Nephron (organoid): ENCODE measurements at regions not wholly inside any gene's neighbourhood (a gene's known extent, or its start where the extent isn't known, plus 50 kb on each side); places are given as distances from the start of the nearest gene placed in this dataset.
"Not testable (repeated sequence)": the region's sequence is repeated elsewhere in the genome, so short reads cannot be mapped to it uniquely, and the experiment has no call there.

ENCODE experiments used
- H3K27ac Mint-ChIP-seq, 3 experiments: 2 replicates each; pipeline ENCODE4 v1.8.0; 2020; ENCODE audit warnings: mixed read lengths in 3 of 3, mild to moderate bottlenecking in 2 of 3, moderate library complexity in 1 of 3
- H3K27me3 Mint-ChIP-seq: 2 replicates; pipeline ENCODE4 v1.8.0; 2021; ENCODE audit warnings: low read depth, mild to moderate bottlenecking, moderate library complexity, mixed read lengths
- H3K36me3 Mint-ChIP-seq: 2 replicates; pipeline ENCODE4 v1.8.0; 2020; ENCODE audit warnings: low read depth, mixed read lengths
- H3K4me1 Mint-ChIP-seq: 2 replicates; pipeline ENCODE4 v1.8.0; 2020; ENCODE audit warnings: mixed read lengths
- H3K4me3 Mint-ChIP-seq, 3 experiments: 2 replicates each; pipeline ENCODE4 v1.8.0; 2020; ENCODE audit warnings: mild to moderate bottlenecking in 3 of 3, mixed read lengths in 3 of 3, moderate library complexity in 2 of 3
- H3K9me3 Mint-ChIP-seq: 2 replicates; pipeline ENCODE4 v1.8.0; 2020; ENCODE audit warnings: mixed read lengths

DNA sequence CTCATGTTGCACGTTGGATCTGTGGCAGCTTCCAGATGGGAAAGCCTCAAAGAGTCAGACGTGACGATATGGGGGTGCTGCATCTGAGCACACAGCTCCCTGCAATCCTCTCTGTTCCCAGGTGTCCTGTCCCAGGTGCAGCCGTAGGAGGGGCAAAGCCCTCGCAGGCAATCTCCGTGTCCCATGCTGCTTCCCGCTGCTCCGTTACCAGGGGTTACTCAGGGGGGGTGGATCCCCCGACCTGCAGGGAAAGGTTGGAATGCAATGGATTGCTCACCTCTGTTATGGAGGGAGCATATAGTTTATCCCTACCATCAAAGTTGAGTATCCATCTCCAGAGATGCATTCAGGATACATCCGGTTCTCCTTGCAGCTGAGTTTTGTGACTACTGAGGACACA lies 476.1 kb downstream of the GOLGA6L6 start:
- H3K27me3 Mint-ChIP-seq, H3K36me3 Mint-ChIP-seq, H3K4me1 Mint-ChIP-seq, H3K27ac Mint-ChIP-seq, H3K9me3 Mint-ChIP-seq, H3K4me3 Mint-ChIP-seq: not testable (repeated sequence)

DNA sequence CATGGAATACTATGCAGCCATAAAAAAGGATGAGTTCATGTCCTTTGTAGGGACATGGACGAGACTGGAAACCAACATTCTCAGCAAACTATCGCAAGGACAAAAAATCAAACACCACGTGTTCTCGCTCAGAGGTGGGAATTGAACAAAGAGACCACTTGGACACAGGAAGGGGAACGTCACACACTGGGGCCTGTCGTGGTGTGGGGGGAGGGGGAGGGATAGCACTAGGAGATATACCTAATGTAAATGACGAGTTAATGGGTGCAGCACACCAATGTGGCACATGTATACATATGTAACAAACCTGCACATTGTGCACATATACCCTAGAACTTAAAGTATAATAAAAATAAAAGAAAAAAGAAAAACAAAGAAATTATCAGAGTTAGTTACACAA lies 478.4 kb downstream of the GOLGA6L6 start:
- H3K4me3 Mint-ChIP-seq, H3K36me3 Mint-ChIP-seq, H3K27ac Mint-ChIP-seq, H3K9me3 Mint-ChIP-seq, H3K4me1 Mint-ChIP-seq, H3K27me3 Mint-ChIP-seq: not testable (repeated sequence)

DNA sequence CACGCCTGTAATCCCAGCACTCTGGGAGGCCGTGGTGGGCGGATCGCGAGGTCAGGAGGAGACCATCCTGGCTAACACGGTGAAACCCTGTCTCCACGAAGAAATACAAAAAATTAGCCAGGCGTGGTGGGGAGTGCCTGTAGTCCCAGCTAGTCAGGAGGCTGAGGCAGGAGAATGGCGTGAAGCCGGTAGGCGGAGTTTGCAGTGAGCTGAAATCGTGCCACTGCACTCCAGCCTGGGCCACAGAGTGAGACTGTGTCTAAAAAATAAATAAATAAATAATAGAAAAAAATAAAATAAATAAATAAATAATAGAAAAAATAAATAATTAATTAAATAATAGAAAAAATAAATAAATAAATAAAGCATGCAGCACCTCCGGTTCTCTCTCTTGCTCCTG lies 480.8 kb downstream of the GOLGA6L6 start:
- not testable (repeated sequence) for H3K4me3 Mint-ChIP-seq, H3K4me1 Mint-ChIP-seq, H3K27ac Mint-ChIP-seq, H3K27me3 Mint-ChIP-seq, H3K36me3 Mint-ChIP-seq
- H3K9me3 Mint-ChIP-seq, result peaks cover 10% of the 10 kb centered on the region

DNA sequence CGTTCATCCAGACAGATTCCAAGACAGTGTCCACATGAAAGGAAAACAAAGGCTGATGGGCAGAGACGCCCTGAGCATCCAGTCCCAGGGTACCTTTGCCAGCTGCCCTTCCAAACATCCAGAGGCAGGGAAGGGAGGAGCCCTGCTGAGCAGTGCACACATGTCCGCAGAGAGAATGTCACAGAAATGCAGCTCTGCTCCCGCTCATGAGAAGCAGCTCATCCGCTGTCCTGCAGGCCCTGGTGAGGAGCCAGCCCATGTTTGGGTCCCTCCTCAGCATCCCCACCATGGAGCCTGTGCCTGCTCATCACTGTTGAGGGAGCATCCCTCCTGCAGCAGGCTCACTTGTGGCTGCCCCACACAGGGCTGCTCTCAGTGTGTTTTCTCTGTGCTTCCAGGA lies 484.7 kb downstream of the GOLGA6L6 start:
- H3K36me3 Mint-ChIP-seq, H3K27ac Mint-ChIP-seq, H3K4me3 Mint-ChIP-seq, H3K4me1 Mint-ChIP-seq, H3K27me3 Mint-ChIP-seq: not testable (repeated sequence)
- H3K9me3 Mint-ChIP-seq, result peaks cover 11% of the 10 kb centered on the region

DNA sequence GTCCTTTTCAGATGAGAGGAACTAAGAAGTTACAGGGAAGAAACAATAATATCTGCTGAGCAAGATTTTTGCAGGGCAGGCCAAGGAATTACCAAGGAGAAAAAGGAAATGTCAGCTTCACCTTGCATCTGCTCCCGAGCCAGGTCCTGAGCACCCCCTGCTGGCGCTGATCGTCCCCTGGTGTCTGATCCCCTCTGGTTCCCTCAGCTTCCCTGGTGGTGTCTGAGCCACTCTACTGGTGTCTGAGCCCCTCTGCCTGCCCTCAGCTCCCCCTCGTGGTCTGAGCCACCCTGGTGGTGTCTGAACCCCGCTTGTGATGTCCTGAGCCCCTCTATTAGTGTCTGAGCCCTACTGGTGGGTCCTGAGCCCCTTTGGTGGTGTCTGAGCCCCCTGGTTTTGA lies 485.7 kb downstream of the GOLGA6L6 start:
- H3K36me3 Mint-ChIP-seq, H3K27me3 Mint-ChIP-seq, H3K4me3 Mint-ChIP-seq, H3K27ac Mint-ChIP-seq, H3K4me1 Mint-ChIP-seq: not testable (repeated sequence)
- peaks cover 11% of the 10 kb centered on the region for H3K9me3 Mint-ChIP-seq

DNA sequence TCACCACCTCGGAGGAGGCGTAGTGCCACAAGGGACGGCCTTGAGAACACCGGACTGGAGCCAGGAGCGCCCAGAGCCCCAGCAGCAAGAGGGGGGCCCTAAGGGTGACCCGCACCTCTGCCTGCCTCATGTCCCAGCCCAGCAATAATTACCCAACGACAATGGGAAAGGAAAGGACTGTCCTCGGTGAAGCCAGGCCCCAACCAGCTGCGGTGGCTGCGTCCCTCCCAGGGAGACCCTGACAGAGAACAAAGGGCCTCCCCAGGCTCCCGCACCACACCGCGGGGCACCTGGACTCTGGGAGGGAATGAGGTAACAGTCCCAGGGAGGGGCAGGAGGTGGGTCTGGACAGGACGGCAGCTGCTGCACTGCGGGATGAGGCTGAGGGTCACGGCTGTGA lies 493.4 kb downstream of the GOLGA6L6 start:
- H3K4me3 Mint-ChIP-seq, H3K27ac Mint-ChIP-seq, H3K4me1 Mint-ChIP-seq, H3K9me3 Mint-ChIP-seq, H3K36me3 Mint-ChIP-seq, H3K27me3 Mint-ChIP-seq: not testable (repeated sequence)

DNA sequence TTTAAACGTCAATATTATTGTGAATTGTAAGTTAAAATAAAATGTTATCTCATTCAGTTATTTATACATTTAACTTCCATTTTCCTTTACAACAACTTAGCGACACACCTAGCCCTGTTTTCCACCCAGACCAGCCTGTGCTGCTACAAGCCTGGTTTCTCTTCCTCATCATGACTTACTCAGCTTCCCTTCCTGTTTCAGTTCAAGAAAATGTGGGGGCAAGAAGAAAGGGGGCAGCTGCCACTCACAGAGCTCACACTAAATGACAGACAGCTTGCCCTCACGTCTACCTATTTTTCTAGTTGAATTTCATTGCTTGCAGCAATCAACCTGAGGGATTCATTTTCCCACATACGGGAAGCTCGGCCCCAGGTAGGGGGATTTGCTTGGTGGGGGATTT lies 496.4 kb downstream of the GOLGA6L6 start:
- not testable (repeated sequence) for H3K27me3 Mint-ChIP-seq, H3K4me3 Mint-ChIP-seq, H3K9me3 Mint-ChIP-seq, H3K27ac Mint-ChIP-seq, H3K4me1 Mint-ChIP-seq, H3K36me3 Mint-ChIP-seq

DNA sequence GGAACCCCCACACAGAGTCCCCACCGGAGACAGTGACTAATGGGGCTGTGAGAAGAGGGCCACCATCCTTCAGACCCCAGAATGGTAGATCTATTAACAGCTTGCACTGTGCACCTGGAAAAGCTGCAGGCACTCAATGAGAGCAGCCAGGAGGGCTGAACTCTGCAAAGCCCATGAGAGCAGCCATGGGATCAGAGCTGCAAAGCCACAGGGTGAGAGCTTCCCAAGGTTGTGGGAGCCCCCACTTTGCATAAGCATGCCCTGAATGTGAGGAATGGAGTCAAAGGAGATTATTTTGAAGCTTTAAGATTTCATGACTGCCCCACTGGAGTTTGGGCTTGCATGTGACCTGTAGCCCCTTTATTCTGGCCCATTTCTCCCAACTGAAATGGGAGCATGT lies 500.9 kb downstream of the GOLGA6L6 start:
- peaks cover 12% of the 10 kb centered on the region for H3K9me3 Mint-ChIP-seq
- not testable (repeated sequence) for H3K36me3 Mint-ChIP-seq, H3K4me1 Mint-ChIP-seq, H3K4me3 Mint-ChIP-seq, H3K27me3 Mint-ChIP-seq, H3K27ac Mint-ChIP-seq

DNA sequence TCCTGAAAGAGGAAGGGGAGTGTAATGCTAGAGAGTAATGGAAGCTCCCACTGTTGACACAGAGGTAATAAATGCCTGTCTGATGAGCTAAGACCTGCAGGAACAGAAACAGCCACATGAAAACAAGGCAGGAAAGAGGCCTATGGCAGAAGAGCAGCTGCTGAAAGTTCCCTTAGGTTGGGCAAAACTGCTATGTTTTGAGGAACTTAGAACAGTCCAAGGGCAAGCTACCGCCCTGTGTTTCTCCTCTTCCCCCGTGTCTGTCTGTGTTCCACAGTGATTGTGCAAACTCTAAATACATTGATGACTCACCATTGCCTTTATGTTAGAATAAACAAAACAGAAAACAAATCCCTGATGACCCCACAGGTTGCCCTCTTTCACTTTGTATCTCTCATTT lies 516.6 kb downstream of the GOLGA6L6 start:
- not testable (repeated sequence) for H3K9me3 Mint-ChIP-seq, H3K4me3 Mint-ChIP-seq, H3K27me3 Mint-ChIP-seq, H3K36me3 Mint-ChIP-seq, H3K4me1 Mint-ChIP-seq, H3K27ac Mint-ChIP-seq

DNA sequence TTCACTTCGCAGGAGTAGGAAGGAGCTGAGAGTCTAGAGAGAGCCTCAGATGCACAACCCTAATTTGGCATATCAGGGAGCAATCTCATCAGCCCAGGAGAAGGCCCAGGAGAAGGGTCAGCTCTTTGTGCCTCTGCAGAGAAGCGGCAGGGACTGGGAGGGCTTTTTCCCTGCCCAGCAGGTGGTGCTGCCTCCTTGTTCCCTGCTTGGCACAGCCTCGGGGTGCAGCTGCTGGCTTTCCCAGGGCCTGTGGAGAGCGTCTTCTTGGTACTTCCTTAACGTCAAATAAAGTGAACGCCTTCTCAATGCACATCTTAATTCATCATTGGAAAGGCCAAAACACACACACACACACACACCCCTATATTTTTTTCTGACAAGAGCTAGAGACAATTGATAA lies 519.3 kb downstream of the GOLGA6L6 start:
- not testable (repeated sequence) for H3K4me3 Mint-ChIP-seq, H3K27me3 Mint-ChIP-seq, H3K4me1 Mint-ChIP-seq, H3K36me3 Mint-ChIP-seq, H3K9me3 Mint-ChIP-seq, H3K27ac Mint-ChIP-seq

DNA sequence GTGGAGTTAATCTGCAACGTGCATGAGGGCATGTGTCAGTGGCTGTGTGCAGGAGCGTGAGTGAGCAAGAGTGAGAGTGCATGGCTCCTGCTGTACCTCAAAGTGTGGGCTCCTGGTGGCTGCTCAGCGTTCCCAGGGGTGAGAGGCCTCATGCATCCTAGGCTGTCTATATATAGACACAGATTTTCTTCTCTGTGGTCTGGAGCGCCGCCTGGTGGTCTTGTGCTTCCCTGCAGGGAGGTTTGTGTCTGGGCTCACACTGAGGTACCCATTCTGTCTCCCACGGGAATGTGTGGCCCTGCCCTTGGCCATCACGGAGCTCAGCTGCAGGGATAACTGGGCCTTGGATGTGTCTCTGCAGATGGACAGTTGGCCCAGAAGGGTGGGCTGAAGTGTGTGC lies 520.2 kb downstream of the GOLGA6L6 start:
- H3K27me3 Mint-ChIP-seq, H3K4me1 Mint-ChIP-seq, H3K36me3 Mint-ChIP-seq, H3K9me3 Mint-ChIP-seq, H3K27ac Mint-ChIP-seq, H3K4me3 Mint-ChIP-seq: not testable (repeated sequence)

DNA sequence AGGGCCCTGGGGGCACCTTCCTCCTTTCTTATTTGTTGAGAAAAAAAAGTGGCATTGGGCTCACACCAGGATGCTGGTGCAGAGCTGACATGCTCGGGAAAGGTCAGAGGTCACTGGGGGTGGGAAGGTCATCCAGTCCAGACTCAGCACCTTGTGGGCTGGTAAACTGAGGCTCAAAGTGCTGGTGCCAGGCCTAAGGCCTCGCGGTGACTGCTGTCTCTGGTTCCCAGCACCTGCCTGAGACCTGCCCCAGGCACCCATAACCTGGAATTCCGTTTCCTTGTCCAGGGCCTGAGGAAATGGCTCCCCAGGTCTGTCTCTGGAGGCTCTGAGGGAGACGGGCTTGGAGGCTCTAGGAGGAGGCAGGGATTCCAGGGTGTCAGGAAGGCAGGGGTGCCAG lies 521.0 kb downstream of the GOLGA6L6 start:
- not testable (repeated sequence) for H3K27me3 Mint-ChIP-seq, H3K36me3 Mint-ChIP-seq, H3K4me3 Mint-ChIP-seq, H3K4me1 Mint-ChIP-seq, H3K9me3 Mint-ChIP-seq, H3K27ac Mint-ChIP-seq

DNA sequence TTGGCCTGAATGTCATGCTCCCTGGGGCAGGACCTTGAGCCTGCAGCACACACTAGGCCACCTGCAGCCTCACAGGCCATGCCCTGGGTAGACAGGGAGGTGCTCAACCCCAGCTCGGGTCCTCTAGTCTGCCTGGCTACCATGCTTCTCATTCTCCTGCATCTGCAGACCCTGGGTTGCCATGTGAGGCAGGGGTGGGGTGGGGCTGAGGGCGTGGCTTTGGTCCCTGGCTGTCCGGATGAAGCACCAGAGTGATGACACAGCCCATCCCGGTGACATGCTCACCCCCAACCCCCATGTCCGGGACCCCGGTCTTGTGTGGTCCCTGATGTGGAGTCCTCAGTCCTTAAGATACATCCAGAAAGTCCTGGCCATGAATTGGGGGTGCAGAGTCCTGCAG lies 521.8 kb downstream of the GOLGA6L6 start:
- not testable (repeated sequence) for H3K27ac Mint-ChIP-seq, H3K4me3 Mint-ChIP-seq, H3K36me3 Mint-ChIP-seq, H3K27me3 Mint-ChIP-seq, H3K4me1 Mint-ChIP-seq, H3K9me3 Mint-ChIP-seq

DNA sequence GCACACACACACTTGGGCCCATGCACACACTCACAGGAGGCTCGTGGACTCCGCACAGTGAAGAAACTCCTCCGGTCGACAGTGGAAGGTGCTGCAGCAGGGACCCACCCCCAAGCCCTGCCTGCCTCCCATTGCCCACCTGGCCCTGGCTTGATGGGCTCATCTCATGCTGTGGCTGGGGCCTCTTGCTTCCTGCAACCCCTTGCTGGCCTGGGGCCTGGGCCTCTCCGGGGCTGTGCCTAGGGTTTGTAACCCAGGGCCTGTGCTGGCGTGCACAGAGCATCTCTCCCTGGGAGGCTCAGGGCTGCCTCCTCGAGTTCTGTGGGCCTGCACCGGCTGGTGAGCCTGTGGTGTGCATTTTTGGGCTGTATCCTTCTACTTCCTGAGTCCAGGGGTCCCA lies 524.0 kb downstream of the GOLGA6L6 start:
- not testable (repeated sequence) for H3K36me3 Mint-ChIP-seq, H3K9me3 Mint-ChIP-seq, H3K27ac Mint-ChIP-seq, H3K4me1 Mint-ChIP-seq, H3K27me3 Mint-ChIP-seq, H3K4me3 Mint-ChIP-seq

DNA sequence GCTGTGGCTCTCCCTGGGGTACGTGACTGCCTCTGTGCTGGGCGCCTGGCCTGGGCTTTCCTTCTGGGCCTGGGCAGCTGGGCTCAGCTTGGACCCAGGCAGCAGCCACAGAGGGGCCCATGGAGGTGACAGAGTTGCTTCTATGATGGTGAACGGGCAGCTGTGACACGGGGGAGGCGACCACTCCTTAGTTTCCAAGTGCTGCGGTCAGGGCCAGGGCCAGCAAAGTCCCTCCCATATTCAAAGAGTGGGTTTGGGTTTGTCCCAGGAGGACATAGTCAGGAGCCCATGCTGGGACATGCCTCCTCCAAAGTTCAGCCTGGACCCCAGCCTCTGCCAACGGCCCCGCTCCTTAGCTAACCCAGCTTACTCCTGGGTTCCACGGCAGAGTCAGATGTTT lies 524.7 kb downstream of the GOLGA6L6 start:
- not testable (repeated sequence) for H3K27me3 Mint-ChIP-seq, H3K4me1 Mint-ChIP-seq, H3K9me3 Mint-ChIP-seq, H3K36me3 Mint-ChIP-seq, H3K27ac Mint-ChIP-seq, H3K4me3 Mint-ChIP-seq

DNA sequence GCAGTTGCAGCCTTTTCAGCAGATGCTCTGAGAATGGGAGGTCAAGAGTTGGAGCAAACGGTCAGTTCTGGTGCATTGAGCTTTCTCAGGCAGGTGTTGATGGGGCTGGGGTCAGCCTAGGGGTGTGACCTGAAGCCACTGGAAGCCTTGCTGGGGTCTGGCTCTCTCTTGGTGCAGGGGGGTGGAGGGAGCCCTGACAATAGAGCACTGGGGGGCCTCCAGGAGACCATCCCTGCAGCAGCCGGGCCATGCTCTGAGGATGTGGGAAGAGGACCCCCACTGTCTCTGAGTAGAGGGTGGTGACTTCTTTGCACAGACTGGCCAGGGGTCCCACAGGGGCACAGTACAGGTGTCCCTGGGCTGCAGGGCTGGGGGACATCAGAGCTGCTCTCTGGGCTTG lies 528.8 kb downstream of the GOLGA6L6 start:
- H3K4me1 Mint-ChIP-seq, H3K27me3 Mint-ChIP-seq, H3K27ac Mint-ChIP-seq, H3K4me3 Mint-ChIP-seq, H3K9me3 Mint-ChIP-seq, H3K36me3 Mint-ChIP-seq: not testable (repeated sequence)

DNA sequence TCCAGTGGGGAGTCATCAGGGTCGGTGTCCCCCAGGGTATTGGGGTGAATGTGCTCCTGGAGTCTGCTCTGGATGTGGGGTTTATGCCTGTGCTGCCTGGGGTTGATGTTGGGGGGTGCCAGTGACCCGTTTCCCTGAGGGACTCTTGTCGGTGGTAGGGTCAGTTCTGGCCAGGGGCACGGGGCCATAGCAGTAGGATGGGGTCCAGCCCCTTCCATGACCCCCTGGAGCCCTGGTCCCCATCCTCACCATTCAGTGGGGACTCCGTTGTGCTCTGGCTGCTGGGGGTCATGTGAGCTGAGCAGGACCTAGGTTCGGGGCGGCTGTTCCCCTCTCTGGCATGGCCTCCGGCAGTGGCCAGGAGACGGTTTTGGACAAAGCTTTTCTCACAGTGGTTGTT lies 530.8 kb downstream of the GOLGA6L6 start:
- H3K4me1 Mint-ChIP-seq, H3K36me3 Mint-ChIP-seq, H3K9me3 Mint-ChIP-seq, H3K27ac Mint-ChIP-seq, H3K4me3 Mint-ChIP-seq, H3K27me3 Mint-ChIP-seq: not testable (repeated sequence)
